DOHH2 (cell line): ENCODE measurements at regions not wholly inside any gene's neighbourhood (a gene's known extent, or its start where the extent isn't known, plus 50 kb on each side); places are given as distances from the start of the nearest gene placed in this dataset.
"Not testable (repeated sequence)": the region's sequence is repeated elsewhere in the genome, so short reads cannot be mapped to it uniquely, and the experiment has no call there.

Source experiments
- EZH2phosphoT487 ChIP-seq: fragments of 200-600 bp; sonication (generic); IDR thresholded peaks from 2 replicates; pipeline ENCODE4 v1.6.1; 2017; ENCODE audit warnings: borderline replicate concordance, mild to moderate bottlenecking, antibody characterized with exemption, low read length, moderate library complexity, mixed read lengths
- TF ChIP-seq, protein P1 (sequence below): fragments of 200-600 bp; sonication (generic); IDR thresholded peaks from one replicate; pipeline ENCODE4 v1.5.1; 2014; ENCODE audit warnings: antibody characterized with exemption, mild to moderate bottlenecking, low read depth, low read length; ENCODE audit not compliant: poor library complexity, severe bottlenecking

DNA sequence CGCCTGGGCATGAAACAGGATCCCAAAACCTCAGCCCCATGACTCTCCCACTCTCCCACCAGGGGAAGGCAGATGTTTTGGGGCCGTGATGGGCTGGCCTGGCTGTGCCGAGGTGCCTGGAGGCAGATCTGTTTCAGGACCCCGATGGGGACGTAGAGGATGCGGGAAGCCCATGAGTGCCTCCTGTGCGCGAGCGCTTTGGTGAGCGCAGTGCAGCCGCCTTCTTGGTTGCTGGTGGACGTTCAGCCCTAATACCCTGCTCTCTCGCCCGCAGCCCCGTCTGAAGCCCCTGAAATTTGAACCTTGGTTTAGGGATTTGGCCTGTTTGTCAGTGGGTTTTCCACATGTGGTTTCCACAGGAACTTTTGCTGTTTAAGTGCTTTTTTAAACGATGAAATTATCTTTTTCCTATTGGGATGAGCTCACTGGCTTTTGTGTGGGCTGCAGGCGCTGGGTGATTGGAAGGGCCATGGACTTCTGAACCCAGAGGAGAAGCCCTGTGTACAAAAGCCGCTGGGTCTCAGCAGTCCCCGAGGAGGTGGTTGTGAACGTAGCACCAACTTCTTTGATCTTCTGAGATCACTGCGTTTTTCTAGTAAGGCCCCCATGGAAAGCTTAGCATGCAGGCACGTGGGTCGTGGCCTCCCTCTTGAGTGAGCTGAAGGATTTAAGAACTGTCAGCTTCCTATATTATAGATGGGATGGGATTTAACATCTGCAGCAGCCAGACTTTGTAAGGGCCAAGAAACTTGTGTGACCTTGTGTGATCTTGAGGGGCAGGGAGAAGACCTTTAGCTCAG is 148.9 kb upstream of the ZNF469 start:
- TF ChIP-seq, protein P1, sequence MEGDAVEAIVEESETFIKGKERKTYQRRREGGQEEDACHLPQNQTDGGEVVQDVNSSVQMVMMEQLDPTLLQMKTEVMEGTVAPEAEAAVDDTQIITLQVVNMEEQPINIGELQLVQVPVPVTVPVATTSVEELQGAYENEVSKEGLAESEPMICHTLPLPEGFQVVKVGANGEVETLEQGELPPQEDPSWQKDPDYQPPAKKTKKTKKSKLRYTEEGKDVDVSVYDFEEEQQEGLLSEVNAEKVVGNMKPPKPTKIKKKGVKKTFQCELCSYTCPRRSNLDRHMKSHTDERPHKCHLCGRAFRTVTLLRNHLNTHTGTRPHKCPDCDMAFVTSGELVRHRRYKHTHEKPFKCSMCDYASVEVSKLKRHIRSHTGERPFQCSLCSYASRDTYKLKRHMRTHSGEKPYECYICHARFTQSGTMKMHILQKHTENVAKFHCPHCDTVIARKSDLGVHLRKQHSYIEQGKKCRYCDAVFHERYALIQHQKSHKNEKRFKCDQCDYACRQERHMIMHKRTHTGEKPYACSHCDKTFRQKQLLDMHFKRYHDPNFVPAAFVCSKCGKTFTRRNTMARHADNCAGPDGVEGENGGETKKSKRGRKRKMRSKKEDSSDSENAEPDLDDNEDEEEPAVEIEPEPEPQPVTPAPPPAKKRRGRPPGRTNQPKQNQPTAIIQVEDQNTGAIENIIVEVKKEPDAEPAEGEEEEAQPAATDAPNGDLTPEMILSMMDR = not testable (repeated sequence)
- TF ChIP-seq EZH2phosphoT487 = not testable (repeated sequence)
